Esophagus squamous epithelium (tissue), 4 donors: ENCODE measurements at regions not wholly inside any gene's neighbourhood (a gene's known extent, or its start where the extent isn't known, plus 50 kb on each side); places are given as distances from the start of the nearest gene placed in this dataset.

Experiments used
- CTCF ChIP-seq, 6 experiments: fragments of 450-650 bp in 4 of 6; fragments of 200-600 bp in 2 of 6; sonication (generic) in 2 of 6; IDR thresholded peaks; one replicate each; pipeline ENCODE4 v1.5.1; 2016 to 2019; ENCODE audit warnings: antibody characterized with exemption in 6 of 6, mild to moderate bottlenecking in 4 of 6, moderate library complexity in 4 of 6
- POLR2A ChIP-seq, 4 donors: fragments of 450-650 bp; IDR thresholded peaks; one replicate each; pipeline ENCODE4 v1.6.1; 2017; ENCODE audit warnings: antibody characterized with exemption in 4 of 4, mild to moderate bottlenecking in 4 of 4, moderate library complexity in 3 of 4

DNA sequence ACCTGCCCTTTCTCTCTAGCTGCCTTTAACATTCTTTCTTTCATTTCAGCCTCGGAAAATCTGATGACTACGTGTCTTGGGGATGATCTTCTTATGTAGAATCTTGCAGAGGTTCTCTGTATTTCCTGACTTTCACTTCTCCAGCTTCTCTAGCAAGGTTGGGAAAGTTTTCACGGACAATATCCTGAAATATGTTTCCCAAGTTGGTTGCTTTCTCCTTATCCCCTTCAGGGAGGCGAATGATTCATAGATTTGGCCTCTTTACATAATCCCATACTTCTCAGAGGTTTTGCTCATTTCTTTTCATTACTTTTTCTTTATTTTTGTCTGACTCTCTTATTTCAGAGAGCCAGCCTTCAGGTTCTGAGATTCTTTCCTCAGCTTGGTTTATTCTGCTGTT is 62.1 kb upstream of the CCDC54 start:
- TF ChIP-seq CTCF (IDR thresholded peaks at IDR 0.05) (no peak), POLR2A (IDR thresholded peaks at IDR 0.05) (no peak)
